Uterus (tissue), 2 donors: ENCODE measurements at regions not wholly inside any gene's neighbourhood (a gene's known extent, or its start where the extent isn't known, plus 50 kb on each side); places are given as distances from the start of the nearest gene placed in this dataset.

Experiments used
- POLR2A ChIP-seq, 2 donors: fragments of 450-650 bp; IDR thresholded peaks; one replicate each; pipeline ENCODE4 v1.6.1; 2016; ENCODE audit warnings: antibody characterized with exemption in 2 of 2, mild to moderate bottlenecking in 1 of 2, moderate library complexity in 1 of 2
- TF ChIP-seq, protein P1 (sequence below), 4 experiments: fragments of 200-600 bp in 2 of 4; fragments of 450-650 bp in 2 of 4; sonication (generic) in 2 of 4; IDR thresholded peaks; one replicate each; pipeline ENCODE4 v1.5.1; 2016 to 2019; ENCODE audit warnings: antibody characterized with exemption in 4 of 4, mild to moderate bottlenecking in 2 of 4, moderate library complexity in 1 of 4

DNA sequence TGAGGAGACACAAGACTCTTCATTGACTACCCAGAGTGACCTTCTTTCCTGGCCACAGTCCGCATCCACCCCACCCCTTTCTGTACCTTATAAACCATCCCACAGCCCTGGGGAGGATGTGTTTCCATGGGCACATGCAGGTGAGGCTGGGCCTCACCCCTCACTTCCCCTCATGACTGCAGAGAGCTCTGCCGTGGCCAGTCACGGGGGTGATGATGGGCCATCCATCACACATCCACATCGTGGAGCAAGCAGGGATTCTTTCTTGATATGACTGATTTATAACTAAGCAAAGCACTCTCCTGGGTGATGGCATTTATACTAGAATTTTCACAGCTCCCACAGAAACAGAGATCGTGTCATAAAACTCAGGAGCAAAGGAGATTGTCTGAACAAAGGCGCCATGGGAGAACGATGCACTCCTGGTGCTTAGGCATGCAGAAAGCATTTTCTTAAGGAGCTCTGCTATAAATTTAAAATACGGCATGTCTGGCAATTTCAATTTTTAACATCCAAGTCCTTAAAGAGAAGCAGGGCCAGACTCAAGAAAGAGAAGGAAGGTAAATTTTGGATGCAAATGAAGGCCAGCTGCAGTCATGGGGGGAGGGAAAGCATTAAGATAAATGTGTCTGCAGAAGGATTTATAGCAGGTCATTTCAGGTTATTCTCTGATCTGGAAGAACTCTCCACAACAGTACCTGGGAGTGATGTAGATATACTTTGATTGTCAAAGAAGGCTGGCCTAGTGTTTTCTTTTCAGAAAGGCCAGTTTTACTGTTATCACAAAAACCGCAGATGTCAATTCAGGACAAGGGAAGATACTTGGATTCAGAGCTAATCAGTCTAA is 777.0 kb downstream of the C6orf118 start:
- TF ChIP-seq, protein P1, sequence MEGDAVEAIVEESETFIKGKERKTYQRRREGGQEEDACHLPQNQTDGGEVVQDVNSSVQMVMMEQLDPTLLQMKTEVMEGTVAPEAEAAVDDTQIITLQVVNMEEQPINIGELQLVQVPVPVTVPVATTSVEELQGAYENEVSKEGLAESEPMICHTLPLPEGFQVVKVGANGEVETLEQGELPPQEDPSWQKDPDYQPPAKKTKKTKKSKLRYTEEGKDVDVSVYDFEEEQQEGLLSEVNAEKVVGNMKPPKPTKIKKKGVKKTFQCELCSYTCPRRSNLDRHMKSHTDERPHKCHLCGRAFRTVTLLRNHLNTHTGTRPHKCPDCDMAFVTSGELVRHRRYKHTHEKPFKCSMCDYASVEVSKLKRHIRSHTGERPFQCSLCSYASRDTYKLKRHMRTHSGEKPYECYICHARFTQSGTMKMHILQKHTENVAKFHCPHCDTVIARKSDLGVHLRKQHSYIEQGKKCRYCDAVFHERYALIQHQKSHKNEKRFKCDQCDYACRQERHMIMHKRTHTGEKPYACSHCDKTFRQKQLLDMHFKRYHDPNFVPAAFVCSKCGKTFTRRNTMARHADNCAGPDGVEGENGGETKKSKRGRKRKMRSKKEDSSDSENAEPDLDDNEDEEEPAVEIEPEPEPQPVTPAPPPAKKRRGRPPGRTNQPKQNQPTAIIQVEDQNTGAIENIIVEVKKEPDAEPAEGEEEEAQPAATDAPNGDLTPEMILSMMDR (IDR thresholded peaks at IDR 0.05), result no peak
- TF ChIP-seq POLR2A (IDR thresholded peaks at IDR 0.05), result no peak
